ENCODE measurements at regions not wholly inside any gene's neighbourhood (a gene's known extent, or its start where the extent isn't known, plus 50 kb on each side); places are given as distances from the start of the nearest gene placed in this dataset.

DNA sequence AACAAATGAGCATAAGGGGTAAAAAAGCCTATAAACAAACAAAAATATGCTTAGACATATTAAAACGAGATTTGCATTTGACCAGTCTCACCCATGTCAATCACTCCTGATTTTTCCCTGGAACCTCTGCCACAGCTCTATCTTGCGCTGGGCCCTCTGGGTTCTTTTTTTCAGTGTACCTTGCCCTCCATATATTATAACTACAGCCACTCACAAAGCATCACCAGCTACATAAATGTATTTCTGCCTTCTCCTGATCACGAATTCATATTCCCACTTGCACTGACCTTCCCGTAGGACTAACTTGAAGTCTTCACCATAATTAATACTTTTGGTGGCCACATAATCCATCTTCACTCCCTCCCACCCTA lies 395.6 kb upstream of the ROBO2 start:
- Histone ChIP-seq H3K9me1 (ENCODE audit: control insufficient read depth, insufficient read depth, low read length) (no peaks in the 10 kb centered on the region), H3K4me1 (replicated peaks in 1 of 2; ENCODE audit: control insufficient read depth in 2 of 2, insufficient read depth in 2 of 2, low read length in 2 of 2) (no peaks in the 10 kb centered on the region), H3K27ac (ENCODE audit: extremely low read depth, low read depth, low read length) (no peak overlapping the region), H3K27me3 (ENCODE audit: control insufficient read depth in 2 of 2, insufficient read depth in 2 of 2, low read length in 2 of 2) (no peaks in the 10 kb centered on the region), H4K20me1 (replicated peaks; ENCODE audit: control insufficient read depth, insufficient read depth, low read length) (no peaks in the 10 kb centered on the region), H3K4me2 (ENCODE audit: insufficient read depth, low read length) (no peak overlapping the region), H2AFZ (ENCODE audit: low read depth, low read length) (no peak overlapping the region), H3K79me2 (ENCODE audit: control insufficient read depth, insufficient read depth, low read length) (no peaks in the 10 kb centered on the region), H3K9me3 (replicated peaks; ENCODE audit: control insufficient read depth, insufficient read depth, low read depth, low read length) (no peaks in the 10 kb centered on the region), H3K9ac (ENCODE audit: insufficient read depth in 1 of 2, low read depth in 2 of 2, low read length in 2 of 2) (no peak overlapping the region), H3K4me3 (no peak overlapping the region), H3K36me3 (ENCODE audit: control insufficient read depth, insufficient read depth, low read length) (no peaks in the 10 kb centered on the region)
- no peak for DNase-seq (ENCODE audit: extremely low read depth in 1 of 4, low spot score in 3 of 4)
- TF ChIP-seq NCOA2 (IDR thresholded peaks at IDR 0.05; ENCODE audit: partially characterized antibody in 2 of 2) = no peak
- no peak for TF ChIP-seq TCFL5 (CRISPR knock-in tag; conservative IDR thresholded peaks at IDR 0.05)
- TF ChIP-seq ZNF584 (CRISPR knock-in tag; IDR thresholded peaks at IDR 0.05; ENCODE audit: low read depth) = no peak
- TF ChIP-seq BRD4 (IDR thresholded peaks at IDR 0.05) = no peak
- no peak for TF ChIP-seq TAL1 (IDR thresholded peaks at IDR 0.05)
- ATAC-seq = no peak
- no peak for FAIRE-seq
- BruUV-seq (replicated peaks) = no TSS peak
- ChIA-PET CTCF (ENCODE audit: low intra/inter-chr PET ratio) (no interaction called here), POLR2A (no interaction called here)
- 0% methylated on average over 3 of the region's 4 CpGs for WGBS (ENCODE audit: insufficient coverage, low coverage, missing lambda C conversion rate)
- in situ Hi-C loops (cut with MboI) = no loop called here
- intact Hi-C loops (cut with micrococcal nuclease) = no loop called here

DNA sequence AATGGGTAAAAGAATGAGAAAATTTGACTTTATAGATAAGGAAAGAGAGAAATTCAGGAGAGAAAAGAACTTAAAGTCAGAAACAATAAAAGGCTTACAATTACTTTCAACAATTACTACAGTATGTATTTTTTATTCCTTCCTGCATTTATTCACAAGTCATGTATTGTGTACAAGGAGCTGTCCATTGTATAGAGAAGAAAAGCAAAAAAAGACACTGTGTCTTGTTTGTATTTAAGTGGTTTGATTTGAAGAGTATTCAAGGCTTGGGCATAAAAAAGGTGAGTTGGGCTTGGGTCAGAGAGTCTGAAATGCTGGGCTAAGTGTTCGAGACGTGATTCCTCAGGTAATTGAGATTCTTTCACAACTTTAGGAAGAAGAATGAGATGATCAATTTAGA lies 394.2 kb upstream of the ROBO2 start:
- WGBS (ENCODE audit: insufficient coverage, low coverage, missing lambda C conversion rate) = 0% methylated on average over 2 of the region's 2 CpGs
- intact Hi-C loops (cut with micrococcal nuclease) (no loop called here), in situ Hi-C loops (cut with MboI) (no loop called here)
- Histone ChIP-seq H4K20me1 (replicated peaks; ENCODE audit: control insufficient read depth, insufficient read depth, low read length) (no peaks in the 10 kb centered on the region), H3K4me1 (replicated peaks in 1 of 2; ENCODE audit: control insufficient read depth in 2 of 2, insufficient read depth in 2 of 2, low read length in 2 of 2) (no peaks in the 10 kb centered on the region), H3K27me3 (ENCODE audit: control insufficient read depth in 2 of 2, insufficient read depth in 2 of 2, low read length in 2 of 2) (no peaks in the 10 kb centered on the region), H3K9me1 (ENCODE audit: control insufficient read depth, insufficient read depth, low read length) (no peaks in the 10 kb centered on the region), H3K4me2 (ENCODE audit: insufficient read depth, low read length) (no peak overlapping the region), H3K9ac (ENCODE audit: insufficient read depth in 1 of 2, low read depth in 2 of 2, low read length in 2 of 2) (no peak overlapping the region), H2AFZ (ENCODE audit: low read depth, low read length) (no peak overlapping the region), H3K9me3 (replicated peaks; ENCODE audit: control insufficient read depth, insufficient read depth, low read depth, low read length) (no peaks in the 10 kb centered on the region), H3K79me2 (ENCODE audit: control insufficient read depth, insufficient read depth, low read length) (no peaks in the 10 kb centered on the region), H3K36me3 (ENCODE audit: control insufficient read depth, insufficient read depth, low read length) (no peaks in the 10 kb centered on the region), H3K4me3 (no peak overlapping the region), H3K27ac (ENCODE audit: extremely low read depth, low read depth, low read length) (no peak overlapping the region)
- no TSS peak for BruUV-seq (replicated peaks)
- TF ChIP-seq CAMTA2 (CRISPR knock-in tag; conservative IDR thresholded peaks at IDR 0.05) = no peak
- no peak for TF ChIP-seq ETV1 (tag; conservative IDR thresholded peaks at IDR 0.05; ENCODE audit: low read depth)
- TF ChIP-seq, protein P1, sequence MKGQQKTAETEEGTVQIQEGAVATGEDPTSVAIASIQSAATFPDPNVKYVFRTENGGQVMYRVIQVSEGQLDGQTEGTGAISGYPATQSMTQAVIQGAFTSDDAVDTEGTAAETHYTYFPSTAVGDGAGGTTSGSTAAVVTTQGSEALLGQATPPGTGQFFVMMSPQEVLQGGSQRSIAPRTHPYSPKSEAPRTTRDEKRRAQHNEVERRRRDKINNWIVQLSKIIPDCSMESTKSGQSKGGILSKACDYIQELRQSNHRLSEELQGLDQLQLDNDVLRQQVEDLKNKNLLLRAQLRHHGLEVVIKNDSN (CRISPR knock-in tag; IDR thresholded peaks at IDR 0.05) = no peak
- no peak for TF ChIP-seq PHTF2 (CRISPR knock-in tag; IDR thresholded peaks at IDR 0.05)
- no peak for TF ChIP-seq RFX5 (IDR thresholded peaks at IDR 0.05; ENCODE audit: low read depth, low read length)
- TF ChIP-seq ETV5 (CRISPR knock-in tag; IDR thresholded peaks at IDR 0.05; ENCODE audit: low read depth) = no peak
- ATAC-seq (no peak), FAIRE-seq (no peak), DNase-seq (ENCODE audit: extremely low read depth in 1 of 4, low spot score in 3 of 4) (no peak)
- POLR2A ChIA-PET = no interaction called here
- CTCF ChIA-PET (ENCODE audit: low intra/inter-chr PET ratio) = no interaction called here

Measured in K562 (cell line).